HG03064 (cell line): ENCODE measurements at regions not wholly inside any gene's neighbourhood (a gene's known extent, or its start where the extent isn't known, plus 50 kb on each side); places are given as distances from the start of the nearest gene placed in this dataset.
"Not testable (repeated sequence)": the region's sequence is repeated elsewhere in the genome, so short reads cannot be mapped to it uniquely, and the experiment has no call there.

Source experiments
- ATAC-seq: cut with Tn5 transposase; IDR thresholded peaks from one replicate; pipeline ENCODE4 v1.9.1; 2021; ENCODE audit warnings: low read depth; ENCODE audit not compliant: unreplicated experiment

DNA sequence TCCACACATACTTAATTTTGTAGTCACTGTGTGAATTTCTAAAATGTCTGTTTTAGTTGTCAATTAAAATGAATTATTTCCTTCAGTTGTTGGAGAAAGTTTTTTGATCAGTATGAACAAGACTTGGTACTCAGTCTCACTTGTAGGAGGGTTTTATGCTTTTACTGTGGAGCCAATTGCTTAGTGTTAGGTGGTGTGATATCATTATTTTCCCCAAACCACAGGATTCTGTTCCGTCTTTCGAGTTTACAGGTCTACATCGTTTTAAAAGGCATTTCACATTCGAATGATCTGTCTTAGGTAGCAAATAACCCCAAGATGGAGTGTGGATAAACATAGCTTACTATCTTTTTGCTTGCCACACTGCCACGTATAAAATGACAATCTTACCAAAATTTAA lies 803.1 kb downstream of the SATB2 start:
- no peak for ATAC-seq

DNA sequence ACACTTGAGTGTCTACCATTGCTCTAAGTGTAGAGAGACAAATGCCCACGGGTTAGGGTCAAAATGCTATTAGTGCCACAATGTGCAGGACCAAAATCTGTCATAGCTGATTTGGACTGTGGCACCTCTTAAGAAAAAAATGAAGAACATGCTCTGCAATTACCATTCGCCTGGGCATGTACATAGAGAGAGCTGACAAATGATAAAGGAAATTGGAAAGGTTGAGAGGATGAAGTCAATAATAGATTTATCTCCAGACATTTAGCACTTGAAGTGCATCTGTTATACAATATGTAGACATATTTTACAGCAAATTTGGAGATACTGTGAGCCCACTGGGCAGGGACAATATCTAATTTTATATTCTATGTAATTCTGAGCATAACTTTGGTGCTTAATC lies 804.4 kb downstream of the SATB2 start:
- ATAC-seq: no peak

DNA sequence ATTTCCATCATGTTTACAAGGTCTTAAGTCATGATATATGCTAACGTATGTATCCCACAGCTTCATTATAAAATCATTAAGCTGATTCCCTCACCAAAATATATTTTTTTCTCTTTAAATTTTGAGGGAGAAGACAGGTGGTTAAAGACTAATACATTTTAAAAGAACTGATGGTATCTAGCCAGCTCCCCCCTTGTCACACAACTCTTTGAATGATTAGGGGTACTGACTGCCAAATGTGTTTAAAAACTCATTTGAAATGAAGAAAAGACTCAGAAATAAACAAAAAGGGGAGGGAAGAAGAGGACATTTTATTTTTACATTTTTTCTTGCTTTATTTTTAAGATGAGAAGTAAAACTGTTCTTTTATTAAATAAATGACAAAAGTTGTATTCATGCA lies 805.3 kb downstream of the SATB2 start:
- ATAC-seq: no peak

DNA sequence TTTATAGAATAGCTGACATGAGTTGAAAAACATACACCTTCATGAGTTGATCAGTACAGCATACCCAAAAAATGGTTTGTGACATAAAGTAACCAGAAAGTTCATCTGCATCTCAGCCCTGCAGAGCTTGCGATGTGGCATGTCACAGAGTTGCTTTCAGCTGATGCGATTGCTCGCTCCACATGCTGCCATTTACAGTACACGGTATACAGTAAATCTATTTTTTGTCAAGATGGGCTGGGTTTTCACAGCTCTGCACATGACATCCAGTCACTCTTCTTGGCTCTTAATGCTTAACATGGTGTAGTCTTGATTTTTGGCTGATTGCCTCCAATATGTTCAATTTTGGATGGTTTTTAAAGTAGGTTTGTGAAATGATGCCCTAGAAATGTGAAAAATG lies 811.9 kb downstream of the SATB2 start:
- ATAC-seq: no peak

DNA sequence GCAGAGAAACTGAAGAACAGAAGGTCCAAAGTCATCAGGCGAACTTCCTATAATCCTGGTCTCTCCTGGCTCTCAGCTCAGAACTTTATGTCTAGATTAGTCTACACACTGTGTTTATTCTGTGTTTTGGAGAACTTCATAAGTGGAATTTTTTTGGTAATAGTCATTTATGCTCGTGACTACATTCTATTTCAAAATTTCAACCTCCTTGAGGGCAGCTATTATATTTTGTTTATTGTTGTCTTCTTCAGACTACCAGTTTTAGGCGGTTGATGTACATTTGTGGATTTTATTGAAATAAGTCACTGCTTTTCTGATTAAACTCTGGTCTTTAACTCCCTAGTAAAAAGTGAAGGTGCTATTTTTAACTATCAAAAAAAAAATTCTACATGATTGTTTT lies 816.6 kb downstream of the SATB2 start:
- ATAC-seq: no peak

DNA sequence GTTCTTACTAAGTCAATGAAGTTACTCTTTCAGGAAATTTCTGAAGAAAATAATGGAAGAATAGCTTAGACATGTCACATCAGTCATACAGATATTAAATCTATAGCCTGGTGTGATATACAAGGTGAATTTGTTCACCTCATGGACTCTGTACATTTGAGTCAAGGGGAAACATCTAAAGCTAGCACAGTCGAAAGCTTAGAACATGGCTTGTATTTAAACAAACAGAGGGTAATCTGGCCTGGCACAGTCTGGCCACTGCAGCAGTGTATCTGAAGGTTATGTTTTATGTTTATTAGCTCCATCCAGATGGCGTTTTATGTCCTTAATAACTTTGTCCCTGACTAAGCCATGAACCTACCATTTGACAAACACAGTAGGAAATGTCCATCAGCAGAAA lies 817.3 kb downstream of the SATB2 start:
- no peak for ATAC-seq

DNA sequence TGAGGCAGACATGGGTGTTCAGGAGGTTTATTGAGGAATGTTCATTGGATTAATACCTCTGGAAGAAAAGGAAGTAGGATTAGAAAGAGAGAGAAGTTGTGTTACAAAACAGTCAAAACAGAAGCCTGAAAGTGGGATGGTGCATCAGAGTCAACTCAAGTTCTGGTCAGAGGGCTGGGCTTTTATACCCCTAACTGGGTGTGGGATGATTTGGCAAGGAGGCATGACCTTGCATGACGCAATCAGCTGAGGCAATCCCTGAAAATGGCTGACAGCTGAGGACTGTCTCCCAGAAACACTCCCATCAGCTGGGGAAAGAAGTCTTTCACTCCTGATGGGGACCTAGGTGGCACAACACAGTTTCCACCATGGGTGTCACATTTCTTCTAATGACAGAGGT lies 818.2 kb downstream of the SATB2 start:
- no peak for ATAC-seq

DNA sequence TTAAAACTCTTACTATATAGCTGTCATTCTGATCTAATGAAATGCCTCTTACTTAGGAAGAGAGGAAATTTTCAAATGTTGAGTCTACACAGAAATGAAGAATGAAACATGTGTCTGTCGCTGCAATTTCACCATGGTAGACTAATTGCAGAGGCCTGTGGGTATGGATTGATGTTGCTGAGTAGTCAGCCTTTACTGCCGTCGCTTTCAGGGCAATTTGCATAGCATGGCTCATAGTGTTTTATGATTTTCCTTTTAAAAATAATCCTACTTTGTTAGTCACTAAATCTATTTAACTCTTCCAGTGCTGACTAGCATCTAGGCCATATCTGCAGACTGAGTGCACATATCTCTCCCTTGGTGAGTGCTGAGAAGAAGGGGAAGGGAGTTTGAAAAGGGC lies 819.2 kb downstream of the SATB2 start:
- no peak for ATAC-seq

DNA sequence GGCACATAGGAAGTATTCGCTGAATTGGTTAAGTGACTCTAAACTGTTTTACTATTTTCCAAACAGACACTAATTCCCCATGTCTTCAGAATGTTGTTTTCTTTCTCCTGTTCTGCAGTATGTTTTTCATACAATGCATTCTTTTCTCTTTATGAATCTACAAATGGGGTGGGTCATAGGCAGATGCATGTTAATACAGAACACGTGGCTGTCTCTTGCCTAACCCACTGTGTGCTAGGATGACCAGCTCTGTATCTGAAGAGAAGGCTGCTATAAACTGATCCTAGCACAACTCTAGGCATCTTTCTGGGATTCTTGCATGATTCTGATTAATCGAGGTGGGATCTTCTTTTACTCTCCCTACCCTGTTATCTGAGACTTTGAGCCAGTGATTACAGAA lies 826.0 kb downstream of the PLCL1 start:
- no peak for ATAC-seq

DNA sequence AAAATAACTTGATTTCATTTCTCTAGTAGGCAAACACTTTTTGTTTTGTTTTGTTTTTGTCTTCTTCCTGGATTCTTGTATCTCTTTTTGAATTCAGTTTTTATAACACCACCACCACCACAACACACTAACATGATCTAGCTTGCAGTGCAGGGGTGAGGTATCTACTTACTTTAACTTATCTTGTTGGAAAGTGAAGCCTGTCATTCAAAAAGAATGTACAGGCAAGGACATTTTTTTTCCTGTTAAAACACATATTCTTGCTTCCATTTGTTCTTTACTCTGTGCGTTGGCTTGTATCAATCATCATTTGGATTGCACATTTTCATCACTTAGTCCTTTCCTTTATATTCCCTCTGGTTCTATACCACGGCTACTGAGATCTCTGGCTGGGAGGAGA lies 824.2 kb downstream of the PLCL1 start:
- ATAC-seq: no peak

DNA sequence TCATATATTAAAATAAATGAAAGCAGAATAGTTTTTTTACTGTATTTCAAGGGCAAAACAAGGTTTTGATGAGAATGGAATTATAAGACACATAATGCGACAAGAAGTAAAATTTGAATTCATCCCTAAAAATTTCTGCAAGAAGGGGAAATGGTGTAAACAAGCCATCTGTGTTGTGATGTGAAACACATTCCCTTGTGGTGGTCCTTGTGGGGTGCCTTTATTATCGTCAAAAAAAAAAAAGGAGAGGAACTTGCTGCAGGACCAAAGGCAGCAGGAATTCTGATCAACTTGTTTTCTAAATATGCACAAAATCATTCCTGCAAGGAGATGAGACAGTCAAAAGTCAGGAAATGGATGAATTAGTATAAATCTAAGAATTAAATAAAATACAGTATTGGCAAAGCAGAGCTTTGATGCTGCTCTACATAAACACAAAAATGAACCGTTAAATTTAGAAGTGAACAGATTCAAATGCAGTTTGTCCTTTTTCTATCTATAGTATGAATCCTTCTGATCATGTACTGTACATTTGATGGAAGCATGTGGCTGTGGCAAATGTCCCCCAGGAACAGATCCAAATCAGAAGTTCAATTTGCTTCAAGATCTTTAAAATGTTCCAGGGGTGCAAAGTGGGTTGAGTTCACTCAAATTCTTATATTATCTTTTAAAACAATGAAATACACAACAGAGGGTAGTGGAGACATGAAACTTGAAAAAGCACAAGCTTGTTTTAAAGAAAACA lies 818.8 kb downstream of the PLCL1 start:
- no peak for ATAC-seq

DNA sequence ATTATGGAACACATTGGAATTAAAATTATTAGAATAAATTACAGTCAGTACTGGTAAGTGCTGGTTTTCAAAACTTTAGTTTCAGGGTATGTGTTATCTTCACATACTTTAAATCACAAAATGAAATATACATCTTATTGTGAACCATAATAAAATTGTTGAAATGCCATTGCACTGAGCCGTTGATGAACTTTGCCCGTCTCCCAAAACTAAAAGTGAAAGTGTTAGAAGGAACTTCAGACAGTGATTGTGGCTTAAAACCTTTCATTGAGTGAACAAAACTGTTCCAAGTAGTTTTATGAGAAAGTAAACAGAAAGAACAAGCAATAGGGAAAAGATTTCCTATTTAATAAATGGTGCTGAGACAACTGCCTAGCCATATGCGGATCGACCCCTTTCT lies 811.6 kb downstream of the PLCL1 start:
- ATAC-seq: no peak

DNA sequence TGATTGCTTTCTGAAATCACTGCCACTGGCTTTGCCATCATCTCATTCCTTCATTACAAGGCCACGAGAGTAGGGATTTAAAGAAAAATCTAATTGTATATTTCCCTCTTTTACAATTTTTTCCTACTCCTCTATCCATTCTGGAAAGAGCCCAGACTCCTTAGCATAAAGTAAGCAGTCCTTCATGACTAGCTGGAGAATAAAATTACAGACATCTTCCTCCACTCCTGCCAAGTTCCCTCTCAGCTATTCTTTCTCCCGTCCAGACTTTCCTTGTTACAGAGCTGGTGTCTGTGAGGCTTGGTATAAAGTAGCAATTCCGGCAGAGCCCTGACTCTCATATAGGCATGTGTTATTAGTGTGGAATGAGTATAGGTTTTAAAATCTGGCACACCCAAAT lies 806.8 kb downstream of the PLCL1 start:
- ATAC-seq: no peak

DNA sequence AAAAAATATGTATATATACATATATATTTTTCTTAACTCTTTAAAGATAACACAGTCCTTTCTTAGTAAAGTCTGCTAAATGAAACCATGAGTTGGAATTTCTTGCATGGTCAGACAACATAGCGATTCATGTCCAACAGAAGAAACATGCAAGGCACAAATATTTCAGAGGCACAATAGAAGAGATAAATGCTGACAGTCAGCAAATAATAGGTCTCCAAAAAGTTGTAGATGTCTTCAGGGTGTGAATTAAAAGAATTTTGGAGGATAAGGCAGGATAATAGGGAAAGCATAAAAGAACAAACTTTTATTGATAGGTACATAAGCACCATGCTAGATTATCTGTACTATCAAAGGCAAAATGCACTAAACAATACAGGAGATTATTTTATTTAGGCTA lies 800.2 kb downstream of the PLCL1 start:
- no peak for ATAC-seq

DNA sequence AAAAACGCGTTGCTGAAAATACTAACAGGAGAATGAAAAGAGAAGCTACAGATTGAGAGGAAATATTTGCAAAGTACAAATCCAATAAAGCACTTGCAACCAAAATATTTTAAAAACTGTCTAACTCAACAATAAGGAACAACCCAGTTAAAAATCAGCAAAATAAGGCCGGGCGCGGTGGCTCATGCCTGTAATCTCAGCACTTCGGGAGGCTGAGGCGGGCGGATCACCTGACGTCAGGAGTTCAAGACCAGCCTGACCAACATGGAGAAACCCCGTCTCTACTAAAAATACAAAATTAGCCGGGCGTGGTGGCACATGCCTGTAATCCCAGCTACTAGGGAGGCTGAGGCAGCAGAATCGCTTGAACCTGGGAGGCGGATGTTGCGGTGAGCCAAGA lies 798.6 kb downstream of the PLCL1 start:
- ATAC-seq: not testable (repeated sequence)

DNA sequence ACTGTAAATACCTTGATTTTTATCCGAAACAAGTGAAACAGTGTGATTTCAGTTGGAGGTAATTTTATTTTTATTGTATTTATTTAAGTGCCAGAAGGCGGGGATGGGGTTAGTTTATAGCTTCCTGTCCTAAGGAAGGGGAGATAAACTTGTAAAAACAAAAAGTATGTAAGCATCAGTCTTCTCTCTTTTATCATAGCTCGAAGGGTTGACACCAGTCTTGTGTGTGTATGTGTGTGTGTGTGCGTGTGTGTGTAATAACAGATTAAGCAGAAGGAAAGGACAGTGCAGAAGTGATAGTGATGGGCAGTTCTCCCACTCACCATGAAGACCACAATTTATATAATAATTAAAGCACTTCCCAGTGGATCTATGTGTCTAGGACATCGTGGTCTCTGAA lies 793.3 kb downstream of the PLCL1 start:
- no peak for ATAC-seq

DNA sequence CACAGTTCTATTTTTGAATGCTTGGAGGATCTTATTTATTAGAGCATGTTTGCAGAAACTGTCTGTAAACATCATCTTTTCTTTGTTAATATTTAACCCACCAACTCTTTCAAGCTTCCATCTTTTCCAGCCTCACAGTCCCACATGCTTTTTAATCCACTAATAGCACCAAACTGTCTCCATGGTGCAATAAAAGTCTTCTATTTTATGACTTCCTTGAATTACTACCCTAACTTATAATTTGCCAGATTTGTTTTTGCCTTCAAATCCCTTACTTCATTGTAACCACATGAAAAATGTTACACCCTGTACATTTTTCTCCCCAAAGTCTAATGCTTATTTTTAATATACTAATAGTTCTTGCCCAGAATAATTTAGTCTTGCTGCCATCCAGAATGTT lies 792.6 kb downstream of the PLCL1 start:
- no peak for ATAC-seq

DNA sequence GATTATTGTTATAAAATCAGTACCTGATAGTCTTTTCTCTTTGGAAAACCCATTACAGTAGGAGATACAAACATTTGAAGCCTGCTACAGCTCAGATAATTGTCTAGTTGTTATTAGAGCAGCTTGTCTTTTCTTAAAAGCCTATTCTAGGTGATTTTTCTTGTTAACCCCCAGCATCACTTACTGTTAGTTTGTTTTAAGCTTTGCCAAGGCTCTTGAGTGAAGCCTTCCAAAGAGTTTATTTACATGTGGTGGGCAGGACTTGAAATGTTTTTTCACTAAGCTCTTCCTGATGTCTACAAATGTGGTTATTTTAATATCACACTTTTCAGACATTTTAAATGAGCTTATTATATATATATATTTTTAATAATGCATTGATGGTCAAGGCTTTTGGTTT lies 791.3 kb downstream of the PLCL1 start:
- ATAC-seq: no peak

DNA sequence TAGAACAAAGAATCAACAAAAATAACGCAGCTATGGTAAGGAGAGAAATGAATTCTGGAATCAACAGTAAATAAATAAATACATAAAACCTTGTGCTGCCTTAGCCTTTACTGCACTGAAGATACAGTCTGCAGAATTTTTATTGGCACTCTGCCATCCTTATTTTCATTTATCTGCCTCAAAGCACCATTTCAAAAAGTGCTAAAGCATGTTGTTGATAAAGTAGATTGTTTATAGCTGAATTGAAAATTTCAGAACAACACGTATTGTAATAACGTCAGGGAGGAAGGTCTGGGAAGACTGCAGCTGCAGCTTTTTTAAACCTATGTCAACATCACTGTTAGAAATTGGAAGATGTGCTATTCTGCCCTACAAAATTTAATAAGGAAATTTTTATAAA lies 787.2 kb downstream of the PLCL1 start:
- ATAC-seq: no peak

DNA sequence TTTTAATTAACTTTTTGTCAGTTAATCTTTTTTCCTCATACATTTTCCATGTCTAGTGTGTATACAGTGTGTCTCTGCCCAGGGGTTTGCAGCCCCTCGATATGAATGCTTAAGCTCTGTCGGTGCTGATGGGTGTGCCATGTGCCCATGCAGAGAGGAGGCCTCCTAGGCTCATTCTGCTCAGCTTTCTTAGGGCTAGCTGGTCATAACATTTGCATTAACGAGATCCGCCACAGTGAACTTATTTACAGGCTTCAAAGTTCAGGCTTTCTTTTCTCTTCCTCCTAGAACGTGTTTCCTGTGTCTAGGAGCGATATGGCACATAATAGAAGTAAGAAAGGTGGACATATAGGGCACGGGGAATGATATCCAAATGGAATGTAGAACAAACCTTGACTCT lies 783.3 kb downstream of the PLCL1 start:
- ATAC-seq: no peak

DNA sequence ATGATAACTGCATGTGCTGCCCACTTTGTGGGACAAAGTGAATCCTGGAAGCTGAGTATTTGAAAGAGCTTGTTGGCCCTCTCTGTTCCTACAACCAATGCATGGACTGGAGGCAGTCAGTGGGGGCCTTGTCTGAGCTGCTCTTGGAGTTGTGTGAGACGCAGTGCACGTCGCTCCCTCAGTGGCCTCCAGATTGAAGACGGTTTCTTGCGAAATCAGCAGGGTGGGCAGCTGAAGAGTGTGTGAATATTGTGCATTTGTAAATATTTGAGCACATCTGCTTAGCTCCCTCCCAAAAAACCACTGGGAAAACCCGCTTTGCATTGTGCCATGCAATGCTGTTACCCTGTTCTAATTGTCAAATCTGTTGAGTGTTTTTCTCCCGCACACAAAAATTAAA lies 782.8 kb downstream of the PLCL1 start:
- no peak for ATAC-seq

DNA sequence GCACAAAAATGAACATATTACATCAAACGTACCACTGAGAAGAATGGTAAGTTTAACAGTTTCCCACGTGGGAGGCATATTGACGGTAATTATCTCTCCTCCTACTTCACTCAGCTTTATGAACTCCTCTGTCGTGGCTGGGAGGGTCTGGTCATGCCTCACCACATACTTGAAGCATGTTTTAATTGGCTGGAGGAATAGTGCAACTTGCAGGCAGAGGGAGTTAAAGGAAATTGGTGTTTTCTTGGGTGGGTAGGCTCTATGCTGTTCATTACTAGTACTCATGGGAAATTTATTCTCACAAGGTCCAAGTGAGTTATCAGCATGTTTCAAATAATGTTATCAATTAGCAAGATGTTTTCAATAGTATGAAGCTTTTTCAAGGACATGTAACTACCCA lies 767.0 kb downstream of the PLCL1 start:
- no peak for ATAC-seq

DNA sequence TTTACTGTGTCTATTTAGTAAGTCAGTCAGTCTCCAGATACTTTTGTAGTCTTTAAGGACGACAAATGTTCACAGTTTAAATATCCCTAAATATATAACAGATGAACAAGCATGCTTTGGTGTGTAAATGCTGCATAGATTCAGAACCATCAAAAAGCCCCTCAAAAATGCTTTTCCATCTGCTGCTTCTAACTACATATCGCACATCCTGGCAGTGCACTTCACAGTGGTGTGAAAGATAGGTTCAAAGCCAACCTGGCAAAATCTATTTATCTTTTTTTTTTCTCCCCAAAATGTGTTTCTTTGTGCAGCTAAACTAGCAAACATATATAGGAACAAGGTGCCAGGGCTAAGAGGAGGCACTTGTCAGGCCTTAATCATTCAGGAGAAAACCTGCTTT lies 753.8 kb downstream of the PLCL1 start:
- ATAC-seq: no peak
